Stimulated activated CD4-positive, alpha-beta T cell treated with anti-CD3 and anti-CD28 coated beads, TNF-alpha, amount 100 ng/mL, for 24 hours (primary cell): ENCODE measurements at regions not wholly inside any gene's neighbourhood (a gene's known extent, or its start where the extent isn't known, plus 50 kb on each side); places are given as distances from the start of the nearest gene placed in this dataset.

Experiments
- DNase-seq, 3 experiments: peaks; one replicate each; pipeline ENCODE4 v3.0.0-alpha.2; 2020; ENCODE audit warnings: low read depth in 3 of 3

- no peak for DNase-seq
Observed at GRCh38 chr2:21627938-21628337, 504.2 kb downstream of the TDRD15 start.

GRCh38 chr2:21633015-21633414 is 509.2 kb downstream of the TDRD15 start:
- no peak for DNase-seq

GRCh38 chr2:21633466-21633865 is 509.7 kb downstream of the TDRD15 start:
- DNase-seq: no peak

GRCh38 chr2:21633911-21634310 is 510.1 kb downstream of the TDRD15 start:
- DNase-seq: no peak

- no peak for DNase-seq
Observed at GRCh38 chr2:21640046-21640445, 516.3 kb downstream of the TDRD15 start.

- no peak for DNase-seq
Observed at GRCh38 chr2:21642647-21643046, 518.9 kb downstream of the TDRD15 start.

- no peak for DNase-seq
Observed at GRCh38 chr2:21643180-21643579, 519.4 kb downstream of the TDRD15 start.

- no peak for DNase-seq
Observed at GRCh38 chr2:21644266-21644665, 520.5 kb downstream of the TDRD15 start.

- DNase-seq: no peak
Observed at GRCh38 chr2:21646345-21646744, 522.6 kb downstream of the TDRD15 start.

- DNase-seq: no peak
Observed at GRCh38 chr2:21650569-21650968, 526.8 kb downstream of the TDRD15 start.

GRCh38 chr2:21655136-21655535 is 531.4 kb downstream of the TDRD15 start:
- DNase-seq: no peak

- DNase-seq: no peak
Observed at GRCh38 chr2:21656330-21657075, 532.7 kb downstream of the TDRD15 start.

- no peak for DNase-seq
Observed at GRCh38 chr2:21657445-21657844, 533.7 kb downstream of the TDRD15 start.

- no peak for DNase-seq
Observed at GRCh38 chr2:21658269-21658668, 534.5 kb downstream of the TDRD15 start.

GRCh38 chr2:21658907-21659477 is 535.2 kb downstream of the TDRD15 start:
- no peak for DNase-seq

- no peak for DNase-seq
Observed at GRCh38 chr2:21664083-21664482, 540.3 kb downstream of the TDRD15 start.

GRCh38 chr2:21667638-21668037 is 543.9 kb downstream of the TDRD15 start:
- DNase-seq: no peak

GRCh38 chr2:21668078-21668710 is 544.4 kb downstream of the TDRD15 start:
- no peak for DNase-seq

- DNase-seq: no peak
Observed at GRCh38 chr2:21676041-21676440, 552.3 kb downstream of the TDRD15 start.

GRCh38 chr2:21676676-21677075 is 552.9 kb downstream of the TDRD15 start:
- no peak for DNase-seq

- no peak for DNase-seq
Observed at GRCh38 chr2:21683838-21684237, 560.1 kb downstream of the TDRD15 start.

GRCh38 chr2:21687589-21687988 is 563.8 kb downstream of the TDRD15 start:
- no peak for DNase-seq

GRCh38 chr2:21690005-21690404 is 566.2 kb downstream of the TDRD15 start:
- no peak for DNase-seq
